GM18502 (cell line): ENCODE measurements at regions not wholly inside any gene's neighbourhood (a gene's known extent, or its start where the extent isn't known, plus 50 kb on each side); places are given as distances from the start of the nearest gene placed in this dataset.
"Not testable (repeated sequence)": the region's sequence is repeated elsewhere in the genome, so short reads cannot be mapped to it uniquely, and the experiment has no call there.

Source experiments
- ATAC-seq: cut with Tn5 transposase; IDR thresholded peaks from one replicate; pipeline ENCODE4 v1.9.1; 2021; ENCODE audit warnings: mild to moderate bottlenecking; ENCODE audit not compliant: unreplicated experiment, poor library complexity

DNA sequence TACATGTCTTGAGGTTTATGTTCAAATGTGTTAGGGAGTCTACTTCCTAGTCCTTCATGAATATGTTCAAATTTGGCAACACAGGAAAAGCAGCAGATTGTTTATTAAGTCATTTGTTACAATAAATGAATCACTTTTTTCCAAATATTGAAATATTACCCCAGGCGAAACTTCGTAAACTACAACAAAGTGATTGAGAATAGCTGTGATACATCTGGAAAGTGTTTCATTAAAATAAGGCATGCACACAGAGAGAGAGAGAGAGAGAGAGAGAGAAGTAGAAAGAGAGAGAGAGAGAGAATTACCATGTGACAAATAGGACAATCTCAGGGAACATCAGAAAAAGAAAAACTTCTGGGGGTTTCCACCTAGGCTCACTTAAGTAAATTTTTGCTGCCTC, 363.1 kb upstream of the PTCHD4 start:
- no peak for ATAC-seq

DNA sequence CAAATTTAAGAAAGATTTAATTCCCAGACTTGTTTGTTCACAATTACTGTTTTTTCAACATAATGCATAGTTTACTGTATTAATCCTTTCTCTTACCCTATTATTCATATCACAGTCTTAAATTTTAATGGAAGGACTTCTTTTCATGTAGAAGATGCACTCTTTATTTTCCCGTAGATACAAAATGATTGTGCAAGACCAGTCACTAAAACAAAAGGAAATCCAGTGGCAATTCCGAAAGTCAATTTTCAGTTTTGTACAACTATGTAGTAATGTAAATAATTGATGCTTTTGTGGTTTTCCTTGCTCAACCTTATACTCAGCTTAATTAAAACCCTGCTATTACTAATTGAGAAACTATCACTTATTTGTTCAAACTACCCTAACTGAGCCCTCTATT, 361.5 kb upstream of the PTCHD4 start:
- ATAC-seq, result no peak

DNA sequence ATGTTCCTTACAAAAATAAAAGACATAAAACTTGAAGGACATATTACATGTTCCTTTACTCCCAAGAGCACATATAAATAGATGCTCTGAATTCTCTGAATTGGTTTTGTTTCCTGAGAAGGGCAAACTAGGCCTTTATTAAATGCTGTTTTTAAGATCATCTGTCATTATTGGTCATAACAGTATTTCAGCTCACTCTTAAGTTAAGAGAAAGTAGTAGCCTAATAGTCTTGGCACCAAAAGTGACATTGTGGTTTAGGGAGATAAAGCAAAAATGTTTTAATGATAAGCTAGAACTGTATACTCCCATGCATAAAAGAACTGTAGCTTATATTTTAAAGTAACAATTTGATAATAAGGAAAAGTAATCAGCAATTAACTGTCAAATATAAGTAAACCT, 361.1 kb upstream of the PTCHD4 start:
- ATAC-seq, result no peak

DNA sequence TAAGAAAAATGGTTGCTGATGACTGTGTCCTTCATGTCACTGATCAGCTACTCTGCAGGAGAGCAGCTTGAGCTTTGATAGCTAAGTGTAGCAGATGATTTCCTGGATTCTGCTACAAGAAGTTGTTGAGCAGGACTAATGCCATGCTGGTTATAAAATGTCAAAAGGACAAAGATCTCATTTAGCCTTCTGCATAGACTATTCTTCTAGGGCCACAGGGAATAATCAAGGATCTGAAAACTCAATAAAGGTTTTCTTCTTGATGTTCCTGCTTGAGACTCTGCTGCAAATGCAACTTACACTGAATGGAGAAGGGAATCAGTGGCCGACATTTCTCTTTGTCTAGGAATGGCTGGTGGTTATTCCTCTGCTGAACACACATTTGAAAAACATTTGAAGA, 360.3 kb upstream of the PTCHD4 start:
- ATAC-seq, result no peak

DNA sequence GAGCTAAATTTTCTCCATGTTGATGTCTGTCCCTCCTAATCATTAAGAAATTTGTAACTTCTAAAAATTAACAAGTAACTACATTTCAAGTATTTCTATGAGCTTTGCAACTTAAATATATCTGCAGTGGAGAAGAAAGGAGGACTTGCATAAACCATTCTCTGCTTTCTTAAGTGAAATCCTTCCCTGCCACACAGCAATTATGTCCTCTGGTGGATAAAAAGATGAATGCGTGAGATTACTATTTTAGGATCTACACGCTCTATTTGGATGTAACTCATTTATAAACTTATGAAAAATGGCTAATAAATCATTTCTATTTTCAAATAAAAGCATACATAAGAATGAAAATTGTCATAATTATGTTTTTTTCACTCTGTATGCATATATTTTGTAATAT, 338.0 kb upstream of the PTCHD4 start:
- ATAC-seq, result no peak

DNA sequence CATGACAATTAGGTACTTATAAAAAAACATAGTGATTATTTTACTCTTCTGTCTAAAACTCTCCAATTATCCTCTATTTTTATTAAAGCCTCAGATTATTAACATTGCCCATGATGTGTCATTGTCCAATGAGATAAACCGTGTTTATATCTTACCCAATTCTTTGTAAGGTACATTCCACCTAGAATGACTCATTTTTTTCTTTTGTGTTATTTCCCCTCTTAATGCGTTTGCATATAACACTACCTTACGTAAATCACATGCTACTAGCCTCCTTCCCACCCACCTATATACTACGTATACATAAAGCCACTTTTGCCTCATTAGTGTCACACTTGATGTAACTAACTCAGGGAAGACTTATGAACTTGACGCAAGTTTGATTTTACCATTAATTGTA, 336.3 kb upstream of the PTCHD4 start:
- ATAC-seq, result no peak

DNA sequence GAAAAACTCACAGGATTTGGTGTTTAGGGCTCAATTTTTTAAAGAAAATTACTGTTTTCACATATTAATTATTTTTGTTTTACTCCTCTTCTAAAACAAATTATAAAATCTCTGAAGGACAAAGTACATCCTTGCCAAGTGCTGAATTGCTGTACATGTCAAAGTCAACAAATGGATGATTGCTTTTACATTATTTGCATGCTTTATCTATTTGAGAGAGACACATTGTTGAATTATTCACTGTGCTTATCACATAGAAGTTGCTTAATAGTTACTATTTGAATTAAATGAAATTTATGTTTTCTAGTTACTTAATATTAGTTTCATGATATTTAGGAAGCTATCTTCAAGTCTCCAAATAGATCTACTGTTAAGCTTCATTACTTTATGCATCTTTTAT, 318.6 kb upstream of the PTCHD4 start:
- no peak for ATAC-seq

DNA sequence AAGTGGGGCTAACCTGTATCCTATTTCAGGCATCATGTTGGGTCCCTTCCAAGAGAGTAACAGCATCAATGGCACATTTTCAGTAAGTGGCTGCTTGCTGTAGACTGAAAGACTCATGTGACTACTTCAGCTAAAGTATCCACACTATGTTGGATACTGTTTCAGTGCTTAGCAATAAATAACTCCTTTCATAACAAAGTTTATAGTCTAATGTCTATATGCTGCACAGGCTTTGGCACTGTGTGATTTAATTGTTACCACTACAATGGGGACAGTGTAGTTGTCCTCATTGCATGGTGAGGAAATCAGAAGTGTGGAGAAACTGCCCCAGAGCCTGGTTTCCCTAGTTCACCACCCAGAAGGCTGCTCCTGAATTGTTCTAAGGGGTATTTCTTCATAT, 318.0 kb upstream of the PTCHD4 start:
- ATAC-seq, result no peak

DNA sequence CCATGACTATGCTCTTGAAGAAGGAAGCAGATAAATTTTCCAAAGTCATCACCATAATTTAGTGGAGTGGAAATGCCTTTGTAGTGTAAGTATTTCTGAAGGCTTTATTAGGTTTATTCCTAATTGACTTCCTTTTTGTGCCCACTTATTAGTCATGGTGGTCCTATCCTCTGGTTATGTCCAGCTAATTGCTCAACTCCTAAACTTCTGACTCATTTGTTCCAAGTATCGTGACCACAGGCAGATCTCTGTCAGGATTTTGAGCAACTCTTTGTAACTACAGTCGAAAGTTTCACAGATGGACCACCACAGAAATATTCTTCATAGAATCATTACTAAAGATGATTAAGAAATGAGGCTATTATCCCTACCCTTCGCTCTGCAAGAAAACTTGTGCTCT, 315.6 kb upstream of the PTCHD4 start:
- ATAC-seq, result no peak

DNA sequence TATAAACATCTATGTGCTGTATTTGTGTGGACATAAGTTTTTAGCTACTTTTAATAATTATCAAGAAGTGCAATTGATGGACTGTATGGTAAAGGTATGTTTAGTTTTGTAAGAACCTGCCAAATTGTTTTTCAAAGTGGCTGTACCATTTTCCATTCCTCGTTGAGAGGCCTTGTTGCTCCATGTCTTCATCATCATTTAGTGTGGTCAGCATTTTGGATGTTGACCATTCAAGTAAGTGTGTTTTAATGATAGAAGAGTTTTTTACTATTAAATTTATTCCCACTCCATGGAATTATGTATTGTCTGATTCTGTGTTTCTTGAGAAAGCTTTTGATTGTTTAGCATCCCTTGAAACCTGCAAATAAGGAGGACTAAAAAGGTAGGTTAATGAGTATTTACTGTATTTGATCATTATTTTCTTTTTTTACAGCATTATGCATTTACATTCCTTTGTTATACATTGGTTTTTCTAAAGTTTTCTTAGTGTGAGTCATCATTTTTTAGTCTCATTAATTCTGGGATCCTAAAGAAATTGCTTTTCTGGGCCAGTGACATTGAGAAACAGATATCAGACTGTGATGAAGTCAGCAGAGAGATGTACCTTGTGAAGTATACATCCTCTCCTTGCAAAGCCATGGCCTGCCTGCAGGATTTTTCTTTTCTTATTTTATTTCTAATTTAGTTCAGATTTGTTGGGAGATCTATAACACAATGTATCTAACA, 312.8 kb upstream of the PTCHD4 start:
- ATAC-seq, result no peak

DNA sequence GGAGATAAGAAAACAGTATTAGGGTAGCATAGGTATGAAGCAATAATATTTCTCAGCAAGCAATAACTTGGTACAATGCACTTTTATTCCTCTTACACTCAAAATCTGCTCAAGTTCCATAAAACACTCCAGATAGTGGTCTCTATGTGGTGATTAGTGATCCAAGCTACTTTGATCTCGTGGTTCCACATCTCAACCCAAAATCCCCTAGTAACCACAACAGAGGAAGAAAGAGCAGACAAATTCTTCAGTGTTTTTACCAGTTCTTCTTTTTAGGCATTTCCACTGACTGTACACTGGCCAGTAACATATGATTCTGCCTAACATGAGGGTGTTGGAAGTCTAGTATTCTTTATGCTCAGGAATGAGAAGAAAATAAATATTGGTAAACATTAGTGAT, 309.0 kb upstream of the PTCHD4 start:
- ATAC-seq, result no peak

DNA sequence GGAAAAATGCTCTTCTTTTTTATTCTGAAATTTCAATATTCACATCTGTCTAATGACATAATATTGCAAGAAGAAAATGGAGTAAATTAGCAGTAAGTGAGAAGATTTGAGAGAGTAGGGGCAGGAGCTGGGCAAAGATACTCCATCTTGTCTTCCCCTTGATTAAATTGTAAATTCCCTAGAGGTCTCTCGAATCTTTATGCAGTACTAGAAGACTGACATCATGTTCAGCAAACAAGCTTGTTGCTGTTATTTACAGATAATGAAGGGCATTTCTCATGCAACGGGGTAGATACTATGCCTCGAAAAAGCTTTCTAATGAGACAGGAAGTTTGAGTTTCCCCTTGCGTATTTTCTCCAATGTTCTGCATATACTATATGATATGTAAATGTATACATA, 306.9 kb upstream of the PTCHD4 start:
- ATAC-seq, result no peak

DNA sequence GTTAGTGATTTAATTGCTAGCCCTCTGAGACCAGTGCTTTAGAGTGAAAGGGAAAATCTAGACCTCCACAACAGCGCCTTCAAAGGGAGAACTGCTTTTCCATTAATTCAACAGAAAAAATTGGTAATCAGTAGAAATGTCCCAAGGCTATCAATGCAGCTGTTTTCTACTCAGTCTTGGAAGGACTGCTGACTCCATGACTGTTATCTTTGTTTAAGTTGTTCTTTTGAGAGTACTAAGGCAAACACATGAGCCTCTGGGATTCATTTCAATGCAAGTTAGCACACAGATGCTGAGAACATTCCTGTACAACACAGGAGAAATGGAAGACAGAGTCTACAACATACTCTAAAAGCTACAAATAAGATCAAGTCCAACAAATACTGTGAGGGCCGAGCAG, 301.7 kb upstream of the PTCHD4 start:
- no peak for ATAC-seq

DNA sequence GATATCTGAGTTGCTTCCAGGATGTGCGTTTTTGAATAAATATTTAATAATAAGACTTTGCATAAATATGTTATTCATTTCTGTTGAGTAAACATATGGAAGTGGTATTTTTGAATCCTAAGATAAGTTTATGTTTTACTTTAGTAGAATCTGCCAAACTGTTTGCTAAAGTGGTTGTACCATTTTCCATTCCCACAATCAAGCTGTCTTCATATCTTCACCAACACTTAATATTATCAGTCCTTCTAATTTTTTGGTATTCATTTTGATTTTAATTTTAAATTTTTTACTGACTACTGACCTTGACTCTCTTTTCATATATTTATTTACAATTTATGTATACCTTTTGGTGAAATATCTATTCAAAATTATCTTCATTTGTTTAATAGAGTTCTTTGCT, 293.9 kb upstream of the PTCHD4 start:
- ATAC-seq, result no peak

DNA sequence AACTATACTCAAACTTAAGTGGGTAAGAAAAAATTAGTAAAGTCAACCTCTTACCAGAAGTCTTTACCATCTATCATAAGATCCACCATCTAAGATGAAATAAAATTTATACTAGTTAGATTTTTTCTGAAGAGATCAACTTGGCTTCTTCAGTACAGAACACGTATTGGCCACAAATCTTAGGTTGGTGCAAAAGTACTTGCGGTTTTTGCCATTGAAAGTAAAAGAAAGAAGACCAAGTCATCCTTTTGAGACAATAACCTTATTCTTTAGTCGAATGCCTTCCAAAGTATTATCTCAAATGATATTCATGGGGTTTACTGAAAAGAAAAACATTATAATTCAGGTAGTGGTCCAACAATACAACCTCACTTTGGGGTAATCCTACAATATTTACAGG, 292.6 kb upstream of the PTCHD4 start:
- ATAC-seq, result no peak

DNA sequence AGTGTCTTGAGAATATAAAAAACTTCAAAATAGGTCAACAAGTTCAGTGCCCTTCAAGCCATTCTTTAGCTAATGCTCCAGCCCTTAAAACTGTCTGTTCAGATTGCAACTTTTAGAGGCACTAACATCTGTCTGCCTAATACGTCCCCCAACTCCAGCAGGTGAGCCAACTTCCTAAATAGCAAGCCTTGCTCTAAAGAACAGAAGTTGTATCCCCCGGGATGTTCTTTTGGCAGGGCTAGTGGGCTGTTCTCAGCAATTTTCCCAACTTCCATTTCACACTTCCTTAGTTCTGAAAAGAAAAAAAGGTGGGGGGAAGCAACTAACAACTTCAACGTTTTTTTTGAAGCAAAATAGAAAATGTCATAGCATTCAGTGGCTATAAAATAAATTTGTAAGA, 290.0 kb upstream of the PTCHD4 start:
- no peak for ATAC-seq

DNA sequence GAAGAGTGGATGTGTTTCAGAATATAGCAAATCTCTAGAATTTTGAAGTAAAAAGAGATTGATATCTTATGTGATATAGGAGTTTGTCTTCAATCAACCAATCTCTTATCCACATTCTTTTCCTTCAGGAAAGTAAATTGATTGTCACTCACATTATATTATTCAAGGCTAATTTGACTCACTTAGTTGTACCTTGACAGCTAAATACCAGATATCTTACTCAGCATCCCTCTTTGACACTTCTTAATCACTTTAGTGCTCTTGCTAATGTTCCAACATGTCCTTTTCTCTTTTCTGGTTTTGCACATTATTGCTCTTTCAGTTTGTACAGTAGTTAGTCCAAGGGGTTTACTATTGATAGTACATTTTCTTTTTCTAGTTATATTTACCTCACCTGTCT, 286.9 kb upstream of the PTCHD4 start:
- ATAC-seq, result no peak

DNA sequence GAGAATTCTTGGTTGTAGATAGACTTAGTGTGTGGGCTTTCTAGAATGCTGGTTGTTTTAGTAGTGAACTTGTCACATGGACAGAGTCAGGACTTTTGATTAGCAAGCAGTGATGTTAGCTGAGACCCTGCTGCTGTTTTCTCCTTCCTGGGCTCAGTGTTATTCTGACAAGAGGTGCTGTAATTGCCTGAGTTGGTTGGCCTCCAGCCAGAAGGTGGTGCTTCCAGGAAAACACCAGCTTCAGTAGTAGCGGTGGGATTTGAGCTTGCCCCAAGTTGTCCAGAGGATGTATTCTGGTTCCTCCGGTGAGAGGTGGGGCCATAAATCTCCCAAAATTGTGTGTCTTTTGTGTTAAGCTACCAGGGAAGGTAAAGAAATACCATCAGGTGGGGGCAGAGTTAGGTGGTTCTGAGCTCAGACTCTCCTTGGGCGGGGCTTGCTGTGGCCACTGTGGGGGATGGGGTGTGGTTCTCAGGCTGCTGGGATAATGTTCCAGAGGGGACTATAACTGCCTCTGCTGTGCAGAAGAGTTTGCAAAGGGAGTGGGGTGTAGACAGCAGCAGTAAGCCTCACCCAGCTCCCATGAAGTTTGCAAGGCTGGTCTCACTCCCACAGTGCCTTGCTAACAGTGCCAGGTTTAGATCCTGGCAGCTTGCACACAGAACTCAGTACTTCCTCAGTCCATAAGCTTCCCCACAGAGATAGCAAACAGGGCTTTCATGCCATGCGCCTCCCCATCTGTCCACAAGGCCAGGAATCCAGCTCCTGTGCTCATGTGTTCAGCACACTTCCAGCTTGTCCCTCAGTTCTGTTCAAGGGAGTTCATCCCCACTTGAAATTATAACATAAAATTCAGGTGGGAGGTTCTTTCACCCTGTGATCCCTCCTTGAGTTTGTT, 278.4 kb upstream of the PTCHD4 start:
- no peak for ATAC-seq

DNA sequence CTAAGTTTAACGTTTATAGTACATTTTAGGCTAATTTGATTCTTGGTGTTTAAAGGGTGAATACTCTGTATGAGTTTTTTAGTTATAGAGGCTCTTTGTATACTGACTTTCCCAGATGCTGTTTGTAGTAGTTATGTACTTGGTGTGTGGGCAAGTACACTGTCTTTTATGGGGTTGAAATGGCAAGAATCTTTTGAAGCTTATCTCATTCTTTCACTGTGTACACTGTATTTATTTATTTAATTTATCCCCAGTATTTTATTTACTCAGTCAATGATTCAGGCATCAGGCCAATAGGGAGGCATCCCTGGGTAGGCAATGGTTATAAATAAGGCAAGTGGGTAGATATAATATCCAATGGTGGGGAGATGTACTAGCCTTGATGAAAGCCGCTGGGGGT, 277.0 kb upstream of the PTCHD4 start:
- ATAC-seq, result no peak

DNA sequence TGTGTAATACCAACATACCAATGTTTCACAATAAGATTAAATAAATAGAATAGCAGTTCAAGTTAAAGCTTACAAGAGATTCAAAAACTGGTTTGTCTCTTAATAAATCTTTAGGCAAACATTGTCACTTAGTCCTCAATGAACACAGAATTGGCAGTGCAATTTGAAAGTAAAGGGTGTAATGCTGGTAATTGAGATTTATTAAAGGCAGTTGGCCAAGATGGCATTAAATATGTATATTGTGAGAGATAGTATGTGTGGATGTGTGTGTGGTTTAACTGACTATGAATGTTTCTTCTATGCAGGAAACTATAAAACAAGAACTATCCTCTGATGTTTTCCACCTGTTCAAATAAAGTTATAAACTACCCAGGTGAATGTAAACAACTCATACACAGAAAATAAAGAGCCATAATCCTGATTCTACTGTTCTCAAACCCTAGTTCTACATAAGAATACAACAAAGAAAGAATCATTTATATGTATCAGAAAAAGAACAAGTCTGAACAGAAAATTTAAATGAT, 267.9 kb upstream of the PTCHD4 start:
- ATAC-seq, result no peak

DNA sequence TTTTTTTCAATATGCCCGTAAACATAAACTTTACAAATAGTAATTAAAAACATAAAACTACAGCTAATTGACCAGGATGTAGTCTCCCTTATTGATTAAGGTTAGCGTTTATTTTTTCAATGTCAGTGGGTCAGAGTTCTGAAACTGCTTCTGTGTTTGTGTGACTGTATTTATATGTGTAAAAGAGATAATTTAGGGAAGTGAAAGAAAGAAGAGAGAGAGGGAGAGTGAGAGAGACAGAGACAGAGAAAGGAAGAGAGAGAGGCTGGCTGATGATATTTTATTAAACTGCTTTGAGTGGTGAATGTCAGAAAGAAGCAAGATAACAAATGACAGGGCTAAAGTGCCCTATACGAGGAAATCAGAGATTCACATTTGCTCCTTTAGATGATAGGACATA, 266.1 kb upstream of the PTCHD4 start:
- ATAC-seq, result no peak

DNA sequence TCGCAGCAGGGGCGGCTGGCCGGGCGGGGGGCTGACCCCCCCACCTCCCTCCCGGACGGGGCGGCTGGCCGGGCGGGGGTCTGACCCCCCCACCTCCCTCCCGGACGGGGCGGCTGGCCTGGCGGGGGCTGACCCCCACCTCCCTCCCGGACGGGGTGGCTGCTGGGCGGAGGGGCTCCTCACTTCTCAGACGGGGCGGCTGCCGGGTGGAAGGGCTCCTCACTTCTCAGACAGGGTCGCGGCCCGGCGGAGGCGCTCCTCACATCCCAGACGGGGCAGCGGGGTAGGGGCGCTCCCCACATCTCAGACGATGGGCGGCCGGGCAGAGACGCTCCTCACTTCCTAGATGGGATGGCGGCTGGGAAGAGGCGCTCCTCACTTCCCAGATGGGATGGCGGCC, 260.2 kb upstream of the PTCHD4 start:
- not testable (repeated sequence) for ATAC-seq
